Neural cell (in vitro differentiated cells): ENCODE measurements at regions not wholly inside any gene's neighbourhood (a gene's known extent, or its start where the extent isn't known, plus 50 kb on each side); places are given as distances from the start of the nearest gene placed in this dataset.

ENCODE experiments used
- EP300 ChIP-seq: fragments of 450-650 bp; conservative IDR thresholded peaks from 2 replicates; pipeline ENCODE4 v1.6.1; 2014; ENCODE audit warnings: antibody characterized with exemption, mild to moderate bottlenecking, moderate library complexity; ENCODE audit not compliant: poor library complexity, severe bottlenecking
- SMC3 ChIP-seq: fragments of 450-650 bp; conservative IDR thresholded peaks from 2 replicates; pipeline ENCODE4 v1.6.1; 2014; ENCODE audit warnings: antibody characterized with exemption, mild to moderate bottlenecking, moderate library complexity; ENCODE audit not compliant: poor library complexity
- TF ChIP-seq, protein P1 (sequence below): fragments of 450-650 bp; IDR thresholded peaks from 2 replicates; pipeline ENCODE4 v1.5.1; 2014; ENCODE audit warnings: antibody characterized with exemption, mild to moderate bottlenecking, moderate library complexity; ENCODE audit not compliant: poor library complexity, severe bottlenecking

DNA sequence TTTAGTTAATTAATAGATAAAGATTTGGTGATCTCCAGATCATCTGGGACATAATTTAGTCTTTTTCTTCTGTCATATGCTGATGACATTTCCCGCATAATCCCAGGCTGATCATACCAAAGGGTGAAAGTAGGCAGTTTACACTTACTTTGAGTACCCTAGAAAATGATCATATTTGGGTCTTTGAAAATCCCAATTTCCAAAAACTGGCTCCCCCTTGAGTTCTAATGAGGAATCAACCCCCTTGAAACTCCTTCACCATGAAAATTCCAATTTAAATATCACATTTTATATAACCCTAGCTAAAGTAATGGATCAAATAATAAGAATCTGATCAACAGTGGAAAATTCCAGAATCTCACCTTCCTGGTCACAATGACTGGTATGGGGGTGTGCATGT lies 223.4 kb downstream of the NAF1 start:
- TF ChIP-seq, protein P1, sequence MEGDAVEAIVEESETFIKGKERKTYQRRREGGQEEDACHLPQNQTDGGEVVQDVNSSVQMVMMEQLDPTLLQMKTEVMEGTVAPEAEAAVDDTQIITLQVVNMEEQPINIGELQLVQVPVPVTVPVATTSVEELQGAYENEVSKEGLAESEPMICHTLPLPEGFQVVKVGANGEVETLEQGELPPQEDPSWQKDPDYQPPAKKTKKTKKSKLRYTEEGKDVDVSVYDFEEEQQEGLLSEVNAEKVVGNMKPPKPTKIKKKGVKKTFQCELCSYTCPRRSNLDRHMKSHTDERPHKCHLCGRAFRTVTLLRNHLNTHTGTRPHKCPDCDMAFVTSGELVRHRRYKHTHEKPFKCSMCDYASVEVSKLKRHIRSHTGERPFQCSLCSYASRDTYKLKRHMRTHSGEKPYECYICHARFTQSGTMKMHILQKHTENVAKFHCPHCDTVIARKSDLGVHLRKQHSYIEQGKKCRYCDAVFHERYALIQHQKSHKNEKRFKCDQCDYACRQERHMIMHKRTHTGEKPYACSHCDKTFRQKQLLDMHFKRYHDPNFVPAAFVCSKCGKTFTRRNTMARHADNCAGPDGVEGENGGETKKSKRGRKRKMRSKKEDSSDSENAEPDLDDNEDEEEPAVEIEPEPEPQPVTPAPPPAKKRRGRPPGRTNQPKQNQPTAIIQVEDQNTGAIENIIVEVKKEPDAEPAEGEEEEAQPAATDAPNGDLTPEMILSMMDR: no peak
- TF ChIP-seq EP300 (no peak), SMC3 (no peak)
